Colonic mucosa (tissue), 4 donors: ENCODE measurements at regions not wholly inside any gene's neighbourhood (a gene's known extent, or its start where the extent isn't known, plus 50 kb on each side); places are given as distances from the start of the nearest gene placed in this dataset.

Experiments
- DNase-seq: peaks from one replicate; pipeline ENCODE4 v3.0.0-alpha.2; 2020
- H3K27ac ChIP-seq: fragments of 200-600 bp; one replicate; pipeline ENCODE4 v1.8.0; 2021
- H3K27me3 ChIP-seq: fragments of 200-600 bp; one replicate; pipeline ENCODE4 v1.8.0; 2021
- H3K36me3 ChIP-seq: fragments of 200-600 bp; one replicate; pipeline ENCODE4 v1.8.0; 2021
- H3K4me1 ChIP-seq: fragments of 200-600 bp; one replicate; pipeline ENCODE4 v1.8.0; 2021; ENCODE audit warnings: mild to moderate bottlenecking
- H3K4me3 ChIP-seq: fragments of 200-600 bp; one replicate; pipeline ENCODE4 v1.8.0; 2021
- H3K9ac ChIP-seq, 2 donors: one replicate each; pipeline ENCODE4 v1.7.0; 2013; ENCODE audit warnings: control low read depth in 2 of 2, low read depth in 2 of 2, low read length in 2 of 2
- H3K9me3 ChIP-seq: fragments of 200-600 bp; one replicate; pipeline ENCODE4 v1.8.0; 2021
- intact Hi-C: fragments of 100-400 bp; cut with DNase I; formaldehyde crosslinking; loops from one replicate; pipeline ENCODE4 v1.14.1; 2022
- TF ChIP-seq, protein P1 (sequence below): fragments of 200-600 bp; IDR thresholded peaks from one replicate; pipeline ENCODE4 v1.8.0; 2022; ENCODE audit warnings: antibody characterized with exemption, mild to moderate bottlenecking
- donor health status: healthy.
- donor health status: DM: no; HTN: no; CAD: no.
- donor health status: DM: no; HTN: no; CAD: no.

DNA sequence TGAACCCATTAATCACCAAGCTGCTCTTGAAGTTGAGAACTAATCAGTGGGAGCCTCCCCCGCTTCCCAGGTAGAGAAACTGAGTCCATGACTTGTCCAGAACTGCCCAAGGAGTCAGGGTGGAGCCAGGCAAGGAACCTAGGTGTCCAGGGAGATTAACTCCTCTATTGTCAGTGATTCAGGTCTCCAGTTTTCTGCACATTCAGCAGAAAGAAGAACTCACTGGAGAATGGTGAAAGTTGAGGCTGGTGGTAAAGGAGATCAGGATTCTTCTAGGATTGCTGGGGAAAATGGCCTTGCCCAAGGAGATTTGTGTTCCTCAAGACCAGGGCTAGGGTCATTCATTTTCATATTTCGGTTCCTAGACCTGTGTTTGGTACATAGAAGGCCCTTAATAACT is 87.2 kb upstream of the CISTR start:
- H3K27ac ChIP-seq: no peak overlapping the region
- DNase-seq: no peak
- H3K9ac ChIP-seq: no peak overlapping the region
- H3K36me3 ChIP-seq: no peaks in the 10 kb centered on the region
- TF ChIP-seq, protein P1, sequence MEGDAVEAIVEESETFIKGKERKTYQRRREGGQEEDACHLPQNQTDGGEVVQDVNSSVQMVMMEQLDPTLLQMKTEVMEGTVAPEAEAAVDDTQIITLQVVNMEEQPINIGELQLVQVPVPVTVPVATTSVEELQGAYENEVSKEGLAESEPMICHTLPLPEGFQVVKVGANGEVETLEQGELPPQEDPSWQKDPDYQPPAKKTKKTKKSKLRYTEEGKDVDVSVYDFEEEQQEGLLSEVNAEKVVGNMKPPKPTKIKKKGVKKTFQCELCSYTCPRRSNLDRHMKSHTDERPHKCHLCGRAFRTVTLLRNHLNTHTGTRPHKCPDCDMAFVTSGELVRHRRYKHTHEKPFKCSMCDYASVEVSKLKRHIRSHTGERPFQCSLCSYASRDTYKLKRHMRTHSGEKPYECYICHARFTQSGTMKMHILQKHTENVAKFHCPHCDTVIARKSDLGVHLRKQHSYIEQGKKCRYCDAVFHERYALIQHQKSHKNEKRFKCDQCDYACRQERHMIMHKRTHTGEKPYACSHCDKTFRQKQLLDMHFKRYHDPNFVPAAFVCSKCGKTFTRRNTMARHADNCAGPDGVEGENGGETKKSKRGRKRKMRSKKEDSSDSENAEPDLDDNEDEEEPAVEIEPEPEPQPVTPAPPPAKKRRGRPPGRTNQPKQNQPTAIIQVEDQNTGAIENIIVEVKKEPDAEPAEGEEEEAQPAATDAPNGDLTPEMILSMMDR: no peak
- H3K9me3 ChIP-seq: no peaks in the 10 kb centered on the region
- no peaks in the 10 kb centered on the region for H3K4me1 ChIP-seq
- intact Hi-C loops: no loop called here
- H3K4me3 ChIP-seq: no peak overlapping the region
- no peaks in the 10 kb centered on the region for H3K27me3 ChIP-seq

DNA sequence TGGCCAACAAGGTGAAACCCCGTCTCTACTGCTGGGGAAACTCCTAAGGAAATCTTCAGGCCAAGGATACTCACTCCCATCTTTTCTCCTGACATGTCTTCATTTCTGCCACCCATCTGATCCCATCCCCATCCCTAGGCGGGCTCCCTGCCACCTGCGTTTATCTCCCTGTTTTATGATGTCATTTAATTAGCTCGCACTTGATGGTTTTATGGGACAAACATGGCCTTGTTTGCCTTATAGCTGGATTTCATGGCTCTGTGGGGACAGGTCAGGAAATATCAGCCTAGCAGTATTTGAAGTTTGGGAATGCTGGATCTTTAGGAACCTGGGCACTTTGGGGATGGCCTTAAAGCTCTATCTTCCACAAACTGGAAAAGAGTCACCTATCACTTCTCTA is 88.5 kb upstream of the CISTR start:
- TF ChIP-seq, protein P1: no peak
- DNase-seq: no peak
- H3K9ac ChIP-seq: no peak overlapping the region
- no peak overlapping the region for H3K27ac ChIP-seq
- no peaks in the 10 kb centered on the region for H3K27me3 ChIP-seq
- H3K4me1 ChIP-seq: no peaks in the 10 kb centered on the region
- H3K36me3 ChIP-seq: no peaks in the 10 kb centered on the region
- H3K9me3 ChIP-seq: no peaks in the 10 kb centered on the region
- intact Hi-C loops: no loop called here
- no peak overlapping the region for H3K4me3 ChIP-seq

DNA sequence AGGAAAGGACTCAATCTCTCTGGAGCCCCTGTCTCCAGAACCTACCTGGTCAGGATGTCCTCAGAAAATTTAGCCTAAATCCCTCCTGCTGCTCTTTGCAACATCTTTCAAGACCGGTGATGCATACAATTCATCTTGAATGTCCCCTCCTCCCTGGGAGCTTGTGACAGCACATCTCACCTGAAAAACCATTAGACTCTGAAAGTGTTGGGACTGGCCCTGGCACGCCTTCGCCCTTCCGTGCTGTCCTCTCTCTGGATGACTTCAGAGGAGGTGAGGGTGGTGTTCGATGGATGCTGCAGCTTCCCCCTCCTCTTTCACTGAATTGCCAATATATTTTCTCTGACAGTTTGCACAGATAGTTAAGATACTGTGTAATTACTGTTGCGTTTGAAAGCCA is 90.9 kb upstream of the CISTR start:
- TF ChIP-seq, protein P1: no peak
- H3K9ac ChIP-seq: no peak overlapping the region
- H3K27me3 ChIP-seq: peaks cover 3% of the 10 kb centered on the region
- intact Hi-C loops: no loop called here
- H3K4me3 ChIP-seq: no peak overlapping the region
- no peaks in the 10 kb centered on the region for H3K9me3 ChIP-seq
- DNase-seq: no peak
- H3K36me3 ChIP-seq: no peaks in the 10 kb centered on the region
- no peak overlapping the region for H3K27ac ChIP-seq
- no peaks in the 10 kb centered on the region for H3K4me1 ChIP-seq

DNA sequence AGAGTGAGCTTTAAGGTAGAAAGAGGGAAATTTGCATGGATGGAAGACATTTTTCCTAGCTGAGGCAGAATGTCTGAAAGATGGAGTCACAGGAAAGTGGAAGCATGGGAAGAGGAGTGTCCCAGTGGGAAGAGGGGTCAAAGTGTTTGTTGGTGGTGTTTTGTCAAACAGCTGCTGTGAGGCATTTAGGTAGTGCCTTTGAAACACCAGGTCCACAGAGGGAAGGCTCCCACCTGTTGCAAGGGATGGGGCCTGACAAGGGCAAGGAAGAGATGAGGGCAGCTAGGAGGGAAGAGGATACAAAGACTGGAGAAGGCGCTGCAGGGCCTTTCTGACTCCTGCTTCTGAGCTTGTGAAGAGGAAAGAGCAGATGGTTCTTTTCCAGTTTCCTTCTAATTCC is 91.8 kb upstream of the CISTR start:
- Histone ChIP-seq H3K9me3 (no peaks in the 10 kb centered on the region), H3K4me1 (no peaks in the 10 kb centered on the region), H3K9ac (peak overlapping the region in 1 of 2 donors; percentile 12), H3K27me3 (peaks cover 3% of the 10 kb centered on the region), H3K4me3 (no peak overlapping the region), H3K36me3 (no peaks in the 10 kb centered on the region), H3K27ac (no peak overlapping the region)
- DNase-seq: no peak
- intact Hi-C loops: no loop called here
- TF ChIP-seq, protein P1: no peak

DNA sequence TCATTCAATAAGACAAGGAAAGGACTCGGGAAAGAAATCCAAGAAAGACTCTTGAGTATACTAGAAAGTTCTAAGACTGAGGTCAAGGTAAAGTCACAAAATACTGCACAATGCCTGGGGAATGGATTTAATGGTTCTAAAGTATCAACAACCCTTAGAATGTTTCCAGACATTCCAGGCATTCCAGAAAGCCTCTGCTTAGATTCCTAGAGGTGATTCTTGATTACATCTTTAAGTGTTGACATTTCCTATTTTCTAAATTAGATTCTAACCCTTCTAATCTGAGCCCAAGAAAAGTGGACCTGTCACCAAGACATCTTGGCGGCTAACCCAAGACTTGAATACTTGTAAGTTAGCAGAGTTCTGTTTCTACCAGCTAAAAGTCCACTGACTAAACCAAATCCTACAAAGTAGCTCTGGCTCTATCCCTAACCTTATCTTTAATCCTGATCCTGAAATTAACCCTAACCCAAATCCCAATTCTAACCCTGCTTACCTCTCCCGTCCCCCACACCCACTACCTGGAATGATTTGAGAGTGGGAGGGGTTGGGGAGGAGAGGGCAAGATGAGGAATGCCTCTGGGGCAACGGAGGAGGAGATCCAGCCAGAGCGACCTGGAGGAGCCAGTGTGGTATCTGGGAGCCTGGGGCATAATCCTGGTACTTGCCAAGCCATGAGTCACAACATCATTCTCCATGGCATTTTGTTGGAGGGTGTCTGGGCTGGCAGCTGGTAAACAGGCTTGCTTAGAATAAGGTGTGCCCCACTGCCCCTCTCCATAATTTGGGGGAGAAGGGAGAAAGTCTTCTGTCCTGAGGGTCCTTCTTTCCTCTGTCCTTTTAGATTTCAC is 93.4 kb upstream of the HOXC13 start:
- Histone ChIP-seq H3K4me3 (no peak overlapping the region), H3K9me3 (no peaks in the 10 kb centered on the region), H3K36me3 (no peaks in the 10 kb centered on the region), H3K27me3 (peaks cover 3% of the 10 kb centered on the region), H3K9ac (no peak overlapping the region), H3K4me1 (no peaks in the 10 kb centered on the region), H3K27ac (no peak overlapping the region)
- intact Hi-C loops: no loop called here
- TF ChIP-seq, protein P1: no peak
- no peak for DNase-seq
